ENCODE measurements at regions not wholly inside any gene's neighbourhood (a gene's known extent, or its start where the extent isn't known, plus 50 kb on each side); places are given as distances from the start of the nearest gene placed in this dataset.

DNA sequence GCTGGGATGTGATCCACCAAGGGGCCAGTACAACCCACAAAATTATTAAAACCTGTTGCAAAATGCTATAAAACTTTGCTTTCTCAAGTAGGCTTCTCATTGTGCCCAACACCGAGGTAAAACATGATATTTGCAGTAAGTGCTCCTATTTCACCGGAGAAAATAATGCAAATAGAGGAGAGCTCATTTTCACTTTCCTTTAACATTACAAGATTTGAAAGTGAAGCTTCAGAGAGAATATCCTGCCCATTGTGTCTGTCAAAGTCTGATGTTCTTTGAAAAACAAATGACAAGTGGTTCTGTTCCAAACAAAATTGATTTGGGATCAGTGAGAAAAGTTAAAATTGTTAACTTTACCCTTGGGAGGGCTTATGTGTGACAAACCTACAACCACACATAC, 287.1 kb downstream of the KCNN2 start:
- Histone ChIP-seq H3K27ac (no peak overlapping the region), H3K4me3 (no peak overlapping the region), H3K27me3 (no peaks in the 10 kb centered on the region), H3K4me1 (no peaks in the 10 kb centered on the region), H3K36me3 (no peaks in the 10 kb centered on the region), H3K9me3 (no peaks in the 10 kb centered on the region)
- no peak for DNase-seq
- TF ChIP-seq CTCF (IDR thresholded peaks at IDR 0.05): no peak
- no peak for TF ChIP-seq POLR2A (IDR thresholded peaks at IDR 0.05)

DNA sequence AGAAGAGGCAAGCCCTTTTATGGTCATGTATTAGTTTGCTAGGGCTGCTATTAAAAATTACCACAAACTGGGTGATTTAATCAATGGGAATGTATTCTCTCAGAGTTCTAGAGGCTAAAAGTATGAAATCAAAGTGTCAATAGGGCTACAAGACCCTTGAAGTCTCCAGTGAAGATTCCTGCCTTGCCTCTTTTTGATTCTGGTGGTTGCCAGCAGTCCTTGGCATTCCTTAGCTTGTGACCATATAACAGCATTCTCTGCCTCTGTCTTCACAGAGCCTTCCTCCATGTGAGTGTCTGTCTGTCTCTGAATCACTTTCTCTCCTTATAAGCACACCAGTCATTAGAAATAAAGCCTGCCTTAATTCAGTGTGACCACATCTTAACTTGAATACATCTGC, 282.7 kb downstream of the KCNN2 start:
- TF ChIP-seq POLR2A (IDR thresholded peaks at IDR 0.05): no peak
- Histone ChIP-seq H3K9me3 (no peaks in the 10 kb centered on the region), H3K27ac (no peak overlapping the region), H3K27me3 (no peaks in the 10 kb centered on the region), H3K4me3 (no peak overlapping the region), H3K36me3 (no peaks in the 10 kb centered on the region), H3K4me1 (no peaks in the 10 kb centered on the region)
- DNase-seq: no peak

DNA sequence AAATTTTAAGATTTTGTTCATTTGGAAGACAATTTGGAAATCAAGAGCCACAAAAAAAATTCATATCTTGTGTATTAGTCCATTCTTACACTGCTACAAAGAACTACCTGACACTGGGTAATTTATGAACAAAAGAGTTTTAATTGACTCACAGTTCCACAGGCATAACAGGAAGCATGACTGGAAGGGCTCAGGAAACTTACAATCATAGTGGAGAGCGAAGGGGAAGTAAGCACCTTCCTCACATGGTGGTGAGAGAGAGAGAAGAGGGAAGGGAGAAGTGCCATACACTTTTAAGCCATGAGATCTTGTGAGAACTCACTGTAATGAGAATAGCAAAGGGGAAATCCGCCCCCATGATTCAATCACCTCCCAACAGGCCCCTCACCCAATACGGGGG, 274.4 kb downstream of the KCNN2 start:
- Histone ChIP-seq H3K4me3 (no peak overlapping the region), H3K4me1 (no peaks in the 10 kb centered on the region), H3K9me3 (no peaks in the 10 kb centered on the region), H3K36me3 (no peaks in the 10 kb centered on the region), H3K27me3 (no peaks in the 10 kb centered on the region), H3K27ac (no peak overlapping the region)
- DNase-seq: no peak
- TF ChIP-seq CTCF (IDR thresholded peaks at IDR 0.05): no peak
- no peak for TF ChIP-seq POLR2A (IDR thresholded peaks at IDR 0.05)

- no peaks in the 10 kb centered on the region for H3K9me3 ChIP-seq
- no peak overlapping the region for H3K4me3 ChIP-seq
- H3K4me1 ChIP-seq: no peaks in the 10 kb centered on the region
- no peak for DNase-seq
- TF ChIP-seq CTCF (IDR thresholded peaks at IDR 0.05) (no peak), POLR2A (IDR thresholded peaks at IDR 0.05) (no peak)
- no peaks in the 10 kb centered on the region for H3K36me3 ChIP-seq
- H3K27me3 ChIP-seq: no peaks in the 10 kb centered on the region
- no peak overlapping the region for H3K27ac ChIP-seq
Measured at GRCh38 chr5:114634967-114635901, 273.4 kb downstream of the KCNN2 start.

- Histone ChIP-seq H3K27ac (no peak overlapping the region), H3K4me3 (no peak overlapping the region), H3K27me3 (no peaks in the 10 kb centered on the region), H3K36me3 (no peaks in the 10 kb centered on the region), H3K4me1 (no peaks in the 10 kb centered on the region), H3K9me3 (no peaks in the 10 kb centered on the region)
- no peak for TF ChIP-seq CTCF (IDR thresholded peaks at IDR 0.05)
- no peak for TF ChIP-seq POLR2A (IDR thresholded peaks at IDR 0.05)
- DNase-seq: no peak
Measured at GRCh38 chr5:114634517-114634916, 272.6 kb downstream of the KCNN2 start.

DNA sequence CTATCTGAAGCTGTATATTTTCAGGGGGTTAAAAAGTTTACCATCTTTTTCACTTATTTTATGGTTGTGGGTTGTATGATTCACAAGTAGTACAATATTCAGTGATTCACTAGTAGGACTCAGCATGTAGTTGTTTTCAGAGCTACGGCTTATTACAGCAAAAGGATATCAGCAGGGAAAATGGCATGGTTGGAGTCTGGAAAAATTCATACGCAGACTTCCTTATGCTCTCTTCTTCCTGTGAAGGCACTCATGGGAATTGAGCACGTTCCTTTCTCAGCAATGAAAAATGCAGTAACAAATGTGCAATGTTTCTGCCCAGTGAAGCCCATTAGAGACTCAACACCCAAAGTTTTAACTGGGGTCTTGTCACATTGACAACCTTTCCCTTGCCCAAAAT, 250.5 kb downstream of the KCNN2 start:
- Histone ChIP-seq H3K4me1 (no peaks in the 10 kb centered on the region), H3K4me3 (no peak overlapping the region), H3K27me3 (no peaks in the 10 kb centered on the region), H3K9me3 (no peaks in the 10 kb centered on the region), H3K27ac (no peak overlapping the region), H3K36me3 (no peaks in the 10 kb centered on the region)
- DNase-seq: no peak
- TF ChIP-seq POLR2A (IDR thresholded peaks at IDR 0.05) (no peak), CTCF (IDR thresholded peaks at IDR 0.05) (no peak)
